Esophagus squamous epithelium (tissue), 5 donors: ENCODE measurements at regions not wholly inside any gene's neighbourhood (a gene's known extent, or its start where the extent isn't known, plus 50 kb on each side); places are given as distances from the start of the nearest gene placed in this dataset.

Experiments used
- DNase-seq: peaks from one replicate; lab custom pipeline; 2025; lab: John Stamatoyannopoulos, UW
- H3K27ac ChIP-seq, 4 donors: fragments of 200-600 bp; sonication (generic); one replicate each; pipeline ENCODE4 v1.5.1; 2016 to 2019; ENCODE audit warnings: mild to moderate bottlenecking in 1 of 4
- H3K27me3 ChIP-seq, 4 donors: fragments of 200-600 bp; sonication (generic); 1 replicate in 3 of 4; 2 replicates in 1 of 4; pipeline versions ENCODE4 v1.5.1 to v1.6.0; 2017 to 2021; ENCODE audit warnings: antibody characterized with exemption in 1 of 4
- H3K36me3 ChIP-seq, 3 donors: fragments of 200-600 bp; sonication (generic); one replicate each; pipeline ENCODE4 v1.5.1; 2016 to 2019
- H3K4me1 ChIP-seq, 3 donors: fragments of 200-600 bp; sonication (generic); one replicate each; pipeline ENCODE4 v1.5.1; 2017 to 2019
- H3K4me3 ChIP-seq, 4 donors: fragments of 200-600 bp; sonication (generic); 1 replicate in 3 of 4; 2 replicates in 1 of 4; pipeline ENCODE4 v1.5.1; 2016 to 2019; ENCODE audit warnings: mild to moderate bottlenecking in 2 of 4, moderate library complexity in 1 of 4
- H3K9me3 ChIP-seq, 3 donors: fragments of 200-600 bp; sonication (generic); one replicate each; pipeline ENCODE4 v1.5.1; 2016 to 2019
- POLR2A ChIP-seq, 4 donors: fragments of 450-650 bp; IDR thresholded peaks; one replicate each; pipeline ENCODE4 v1.6.1; 2017; ENCODE audit warnings: antibody characterized with exemption in 4 of 4, mild to moderate bottlenecking in 4 of 4, moderate library complexity in 3 of 4
- WGBS, 2 donors: methylation state at CpG; one replicate each; pipeline ENCODE4 v1.1.5; 2018; 5-methylcytosine and 5-hydroxymethylcytosine counted together
- intact Hi-C: fragments of 100-400 bp; cut with DNase I; formaldehyde crosslinking; loops from one replicate; pipeline ENCODE4 v1.15.0; 2022
- TF ChIP-seq, protein P1 (sequence below), 6 experiments: fragments of 450-650 bp in 4 of 6; fragments of 200-600 bp in 2 of 6; sonication (generic) in 2 of 6; IDR thresholded peaks; one replicate each; pipeline ENCODE4 v1.5.1; 2016 to 2019; ENCODE audit warnings: antibody characterized with exemption in 6 of 6, mild to moderate bottlenecking in 4 of 6, moderate library complexity in 4 of 6
- donor health status: DM: yes; HTN: yes; CAD: no.

DNA sequence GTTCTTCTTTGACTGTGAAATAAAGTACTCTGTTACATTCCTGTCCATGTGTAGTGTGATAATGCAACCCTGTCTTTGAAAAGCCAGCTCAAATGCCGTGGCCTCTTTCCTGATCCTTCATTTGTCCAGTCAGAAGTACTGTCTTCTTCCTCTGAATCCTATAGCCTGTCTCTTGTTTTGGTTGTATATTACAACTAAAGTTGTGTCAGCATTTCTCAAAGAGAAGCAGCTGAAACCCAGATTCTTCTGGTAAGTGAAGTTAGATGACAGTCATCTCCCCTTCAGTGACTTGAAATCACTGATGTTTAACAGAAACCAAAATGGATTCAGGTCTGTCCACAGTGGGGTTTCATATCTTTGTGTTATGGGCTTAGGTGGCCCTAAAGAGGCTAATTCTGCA, 196.2 kb downstream of the PCSK1 start:
- no peak for DNase-seq
- H3K4me3 ChIP-seq = no peak overlapping the region
- H3K4me1 ChIP-seq = peaks cover 0 to 4% (median 3%) of the 10 kb centered on the region in 3 donors
- WGBS, 2 donors = 88 to 100% methylated on average over 1 of the region's 1 CpG
- intact Hi-C loops = no loop called here
- no peaks in the 10 kb centered on the region for H3K27me3 ChIP-seq
- H3K27ac ChIP-seq = peak overlapping the region in 1 of 4 donors; percentile 70
- no peak for TF ChIP-seq POLR2A (IDR thresholded peaks at IDR 0.05)
- no peaks in the 10 kb centered on the region for H3K9me3 ChIP-seq
- no peaks in the 10 kb centered on the region for H3K36me3 ChIP-seq

DNA sequence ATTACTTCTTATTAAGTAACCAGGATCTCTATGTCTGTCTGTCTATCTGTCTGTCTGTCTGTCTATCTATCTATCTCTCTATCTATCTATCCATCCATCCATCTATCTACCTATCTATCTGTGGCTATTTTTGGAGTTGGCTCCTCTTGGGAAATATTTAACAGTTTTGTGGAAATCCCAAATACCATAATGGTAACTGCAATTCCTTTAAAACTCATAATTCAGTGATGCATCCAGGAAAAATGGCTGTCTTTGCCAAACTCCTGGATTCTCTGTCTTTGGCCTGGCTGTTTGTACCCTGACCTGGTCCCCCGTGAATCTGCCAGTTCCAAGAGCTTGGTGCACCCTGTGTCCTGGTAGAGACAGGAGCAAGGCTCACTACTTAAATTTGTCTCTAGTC, 197.0 kb downstream of the PCSK1 start:
- WGBS, 2 donors = 73 to 100% methylated on average over 1 of the region's 1 CpG
- no peak for TF ChIP-seq POLR2A (IDR thresholded peaks at IDR 0.05)
- TF ChIP-seq, protein P1, sequence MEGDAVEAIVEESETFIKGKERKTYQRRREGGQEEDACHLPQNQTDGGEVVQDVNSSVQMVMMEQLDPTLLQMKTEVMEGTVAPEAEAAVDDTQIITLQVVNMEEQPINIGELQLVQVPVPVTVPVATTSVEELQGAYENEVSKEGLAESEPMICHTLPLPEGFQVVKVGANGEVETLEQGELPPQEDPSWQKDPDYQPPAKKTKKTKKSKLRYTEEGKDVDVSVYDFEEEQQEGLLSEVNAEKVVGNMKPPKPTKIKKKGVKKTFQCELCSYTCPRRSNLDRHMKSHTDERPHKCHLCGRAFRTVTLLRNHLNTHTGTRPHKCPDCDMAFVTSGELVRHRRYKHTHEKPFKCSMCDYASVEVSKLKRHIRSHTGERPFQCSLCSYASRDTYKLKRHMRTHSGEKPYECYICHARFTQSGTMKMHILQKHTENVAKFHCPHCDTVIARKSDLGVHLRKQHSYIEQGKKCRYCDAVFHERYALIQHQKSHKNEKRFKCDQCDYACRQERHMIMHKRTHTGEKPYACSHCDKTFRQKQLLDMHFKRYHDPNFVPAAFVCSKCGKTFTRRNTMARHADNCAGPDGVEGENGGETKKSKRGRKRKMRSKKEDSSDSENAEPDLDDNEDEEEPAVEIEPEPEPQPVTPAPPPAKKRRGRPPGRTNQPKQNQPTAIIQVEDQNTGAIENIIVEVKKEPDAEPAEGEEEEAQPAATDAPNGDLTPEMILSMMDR (IDR thresholded peaks at IDR 0.05) = no peak
- peak overlapping the region in 3 of 4 donors; percentile 48 to 73 (median 70) for H3K27ac ChIP-seq
- peaks cover 0 to 4% (median 3%) of the 10 kb centered on the region in 3 donors for H3K4me1 ChIP-seq
- H3K9me3 ChIP-seq = no peaks in the 10 kb centered on the region
- intact Hi-C loops = no loop called here
- H3K36me3 ChIP-seq = no peaks in the 10 kb centered on the region
- no peaks in the 10 kb centered on the region for H3K27me3 ChIP-seq
- DNase-seq = no peak
- no peak overlapping the region for H3K4me3 ChIP-seq

DNA sequence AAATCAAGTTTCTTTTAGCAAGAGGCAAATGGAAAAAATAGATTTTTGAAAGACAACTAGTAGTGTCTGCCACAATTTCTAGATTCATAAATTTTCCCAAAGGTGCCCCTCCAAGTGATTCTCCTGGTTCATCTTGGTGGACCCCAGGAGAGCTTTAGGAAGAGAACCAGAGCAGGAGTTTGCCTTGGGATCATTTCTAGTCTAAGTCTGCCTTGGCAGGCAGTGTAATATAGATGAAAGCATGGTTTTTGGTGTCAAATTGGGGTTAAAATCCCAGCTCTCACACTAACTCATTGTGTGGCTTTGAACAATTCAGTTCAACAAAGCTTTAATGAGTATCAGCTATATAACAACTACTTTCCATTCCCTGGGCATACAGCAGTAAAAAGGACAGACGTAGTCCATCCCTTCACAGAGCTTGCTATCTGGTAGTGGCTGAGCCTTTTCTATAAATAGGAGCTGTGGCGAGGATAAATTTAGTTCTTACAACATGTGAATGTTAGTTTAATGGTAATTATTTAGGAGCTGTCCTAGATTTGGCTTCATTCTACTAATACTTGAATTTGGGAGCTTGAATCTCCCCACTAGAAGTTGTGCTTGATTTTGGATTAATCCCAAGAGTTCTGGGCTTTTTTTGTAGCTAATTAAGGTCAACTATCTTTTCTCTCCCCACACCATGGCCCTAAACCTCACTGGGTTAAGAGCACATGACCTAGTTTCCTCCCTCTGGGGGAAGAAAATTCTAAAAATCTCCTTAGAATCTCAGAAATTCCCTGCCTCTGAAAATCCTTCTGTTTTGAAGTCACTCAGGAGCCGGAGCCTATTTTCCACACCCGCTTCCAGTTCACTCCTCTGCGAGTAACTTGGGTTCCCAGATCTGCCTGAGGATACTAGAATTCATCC, 197.8 kb downstream of the PCSK1 start:
- DNase-seq = no peak
- intact Hi-C loops = no loop called here

DNA sequence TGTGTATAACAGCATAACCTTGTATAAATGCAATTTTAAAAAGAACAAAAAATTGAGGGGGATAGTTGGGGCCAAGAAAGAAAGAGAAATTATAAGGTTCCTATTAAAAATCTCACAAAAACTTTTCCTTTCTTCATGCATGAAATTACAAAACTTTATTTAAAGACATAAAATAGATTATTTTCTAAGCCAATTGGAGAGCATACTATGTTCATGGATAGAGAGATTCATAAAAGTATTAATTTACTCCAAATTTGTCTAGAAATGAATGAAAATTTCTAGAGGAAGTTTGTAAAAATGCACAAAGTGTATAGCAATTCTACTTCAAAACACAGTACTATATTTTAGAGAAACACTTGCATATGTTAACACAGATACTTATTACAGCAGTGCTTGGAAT, 200.4 kb downstream of the PCSK1 start:
- Histone ChIP-seq H3K36me3 (no peaks in the 10 kb centered on the region), H3K4me3 (no peak overlapping the region), H3K27ac (no peak overlapping the region), H3K27me3 (no peaks in the 10 kb centered on the region), H3K4me1 (peaks cover 0 to 22% (median 3%) of the 10 kb centered on the region in 3 donors), H3K9me3 (no peaks in the 10 kb centered on the region)
- TF ChIP-seq POLR2A (IDR thresholded peaks at IDR 0.05) = no peak
- TF ChIP-seq, protein P1 (IDR thresholded peaks at IDR 0.05) = no peak
- intact Hi-C loops = no loop called here
- DNase-seq = no peak

More for the DNA sequence above, 197.8 kb downstream of the PCSK1 start:
- no peaks in the 10 kb centered on the region for H3K36me3 ChIP-seq
- no peaks in the 10 kb centered on the region for H3K9me3 ChIP-seq
- peaks cover 0 to 4% (median 3%) of the 10 kb centered on the region in 3 donors for H3K4me1 ChIP-seq
- no peaks in the 10 kb centered on the region for H3K27me3 ChIP-seq
- H3K4me3 ChIP-seq = no peak overlapping the region
- peak overlapping the region; percentile 28 to 73 (median 59) for H3K27ac ChIP-seq
- 61 to 81% methylated on average over 5 of the region's 5 CpGs for WGBS, 2 donors
- TF ChIP-seq, protein P1 (IDR thresholded peaks at IDR 0.05) = no peak
- TF ChIP-seq POLR2A (IDR thresholded peaks at IDR 0.05) = no peak

DNA sequence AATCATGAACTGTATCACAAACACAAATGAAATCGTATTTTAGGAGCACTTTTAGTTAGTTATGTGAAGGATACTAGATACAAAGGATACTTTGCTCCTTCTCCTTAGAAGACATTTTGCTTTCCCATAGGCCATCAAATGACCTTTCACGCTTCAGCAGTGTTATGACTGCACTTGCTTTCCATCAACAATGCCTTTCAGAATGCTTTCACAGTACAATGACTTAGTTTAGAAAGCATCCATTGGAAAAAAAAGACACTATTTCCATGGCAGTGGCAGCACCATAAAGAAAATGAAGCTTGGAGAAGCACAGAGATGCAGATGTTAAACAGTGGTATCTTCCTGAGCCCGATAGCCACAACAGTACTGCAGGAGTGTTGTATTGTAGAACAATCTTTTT, 203.9 kb downstream of the PCSK1 start:
- peak overlapping the region in 1 of 4 donors; percentile 54 for H3K27ac ChIP-seq
- 73 to 83% methylated on average over 3 of the region's 3 CpGs for WGBS, 2 donors
- no peak for DNase-seq
- no peaks in the 10 kb centered on the region for H3K36me3 ChIP-seq
- TF ChIP-seq POLR2A (IDR thresholded peaks at IDR 0.05) = no peak
- TF ChIP-seq, protein P1 (IDR thresholded peaks at IDR 0.05) = no peak
- intact Hi-C loops = no loop called here
- H3K27me3 ChIP-seq = no peaks in the 10 kb centered on the region
- H3K4me3 ChIP-seq = no peak overlapping the region
- peaks cover 0 to 28% (median 0%) of the 10 kb centered on the region in 3 donors for H3K4me1 ChIP-seq
- H3K9me3 ChIP-seq = no peaks in the 10 kb centered on the region
